ENCODE measurements at regions not wholly inside any gene's neighbourhood (a gene's known extent, or its start where the extent isn't known, plus 50 kb on each side); places are given as distances from the start of the nearest gene placed in this dataset.

- TF ChIP-seq POLR2A (IDR thresholded peaks at IDR 0.05) (no peak), CTCF (IDR thresholded peaks at IDR 0.05) (no peak)
Observed at GRCh38 chr3:81861593-81861992, 100.1 kb upstream of the GBE1 start.

GRCh38 chr3:81859524-81859923 lies 98.1 kb upstream of the GBE1 start:
- H3K4me3 ChIP-seq: no peak overlapping the region
- no peaks in the 10 kb centered on the region for H3K9me3 ChIP-seq
- no peak overlapping the region for H3K27ac ChIP-seq
- no peaks in the 10 kb centered on the region for H3K27me3 ChIP-seq
- TF ChIP-seq CTCF (IDR thresholded peaks at IDR 0.05) (no peak), POLR2A (IDR thresholded peaks at IDR 0.05) (no peak)
- H3K4me1 ChIP-seq: no peaks in the 10 kb centered on the region
- no peak for DNase-seq
- WGBS, 2 donors: 82 to 86% methylated on average over 1 of the region's 1 CpG
- intact Hi-C loops (cut with DNase I): no loop called here
- no peaks in the 10 kb centered on the region for H3K36me3 ChIP-seq

More at GRCh38 chr3:81861593-81861992, 100.1 kb upstream of the GBE1 start:
- H3K27ac ChIP-seq: no peak overlapping the region
- WGBS, 2 donors: 75 to 100% methylated on average over 1 of the region's 1 CpG
- H3K27me3 ChIP-seq: no peaks in the 10 kb centered on the region
- intact Hi-C loops (cut with DNase I): no loop called here
- H3K4me1 ChIP-seq: no peaks in the 10 kb centered on the region
- H3K36me3 ChIP-seq: no peaks in the 10 kb centered on the region
- no peaks in the 10 kb centered on the region for H3K9me3 ChIP-seq
- no peak overlapping the region for H3K4me3 ChIP-seq
- DNase-seq: no peak

GRCh38 chr3:81853431-81853830 lies 92.0 kb upstream of the GBE1 start:
- TF ChIP-seq POLR2A (IDR thresholded peaks at IDR 0.05): no peak
- TF ChIP-seq CTCF (IDR thresholded peaks at IDR 0.05): no peak
- Histone ChIP-seq H3K27ac (no peak overlapping the region), H3K27me3 (no peaks in the 10 kb centered on the region), H3K4me1 (no peaks in the 10 kb centered on the region), H3K36me3 (no peaks in the 10 kb centered on the region), H3K4me3 (no peak overlapping the region), H3K9me3 (no peaks in the 10 kb centered on the region)
- no peak for DNase-seq
- intact Hi-C loops (cut with DNase I): no loop called here
- WGBS, 2 donors: 74 to 76% methylated on average over 3 of the region's 3 CpGs

GRCh38 chr3:81851176-81851575 lies 89.7 kb upstream of the GBE1 start:
- H3K27ac ChIP-seq: no peak overlapping the region
- H3K9me3 ChIP-seq: no peaks in the 10 kb centered on the region
- H3K4me1 ChIP-seq: no peaks in the 10 kb centered on the region
- no peak overlapping the region for H3K4me3 ChIP-seq
- intact Hi-C loops (cut with DNase I): no loop called here
- no peaks in the 10 kb centered on the region for H3K36me3 ChIP-seq
- DNase-seq: no peak
- TF ChIP-seq CTCF (IDR thresholded peaks at IDR 0.05): no peak
- TF ChIP-seq POLR2A (IDR thresholded peaks at IDR 0.05): no peak
- H3K27me3 ChIP-seq: no peaks in the 10 kb centered on the region

- TF ChIP-seq POLR2A (IDR thresholded peaks at IDR 0.05) (no peak), CTCF (IDR thresholded peaks at IDR 0.05) (no peak)
- intact Hi-C loops (cut with DNase I): no loop called here
- no peak for DNase-seq
- no peaks in the 10 kb centered on the region for H3K27me3 ChIP-seq
- H3K27ac ChIP-seq: no peak overlapping the region
- H3K36me3 ChIP-seq: no peaks in the 10 kb centered on the region
- H3K4me1 ChIP-seq: no peaks in the 10 kb centered on the region
- 26 to 54% methylated on average over 1 of the region's 1 CpG for WGBS, 2 donors
- H3K9me3 ChIP-seq: no peaks in the 10 kb centered on the region
- H3K4me3 ChIP-seq: no peak overlapping the region
Observed at GRCh38 chr3:81846988-81847387, 85.5 kb upstream of the GBE1 start.
